ENCODE measurements at regions not wholly inside any gene's neighbourhood (a gene's known extent, or its start where the extent isn't known, plus 50 kb on each side); places are given as distances from the start of the nearest gene placed in this dataset.
"Not testable (repeated sequence)": the region's sequence is repeated elsewhere in the genome, so short reads cannot be mapped to it uniquely, and the experiment has no call there.

- TF ChIP-seq CTCF (IDR thresholded peaks at IDR 0.05; ENCODE audit: borderline replicate concordance, extremely low read depth, insufficient read depth) = no peak
- H3K9ac ChIP-seq (ENCODE audit: low read length in 3 of 3) = no peak overlapping the region
- no peaks in the 10 kb centered on the region for H3K27me3 ChIP-seq (ENCODE audit: control insufficient read depth, insufficient read depth, low read length)
- intact Hi-C loops (cut with DNase I) = no loop called here
- DNase-seq (no peak), FAIRE-seq (no peak)
- peaks cover 0 to 19% (median 0%) of the 10 kb centered on the region in 3 donors for H3K9me3 ChIP-seq (ENCODE audit: control insufficient read depth in 2 of 3, insufficient read depth in 1 of 3, low read length in 3 of 3)
- no peak overlapping the region for H3K4me3 ChIP-seq (ENCODE audit: low read length in 3 of 3)
- no peaks in the 10 kb centered on the region for H3K4me1 ChIP-seq (ENCODE audit: control insufficient read depth in 2 of 3, insufficient read depth in 2 of 3, low read depth in 1 of 3, low read length in 3 of 3)
- no peaks in the 10 kb centered on the region for H3K36me3 ChIP-seq (ENCODE audit: control insufficient read depth in 2 of 3, insufficient read depth in 3 of 3, low read length in 3 of 3)
- H3K27ac ChIP-seq (ENCODE audit: low read depth in 2 of 2, low read length in 2 of 2) = no peak overlapping the region
Observed at GRCh38 chr5:152051499-152052454, 127.1 kb upstream of the GLRA1 start.

- H3K9ac ChIP-seq (ENCODE audit: low read length in 3 of 3) = no peak overlapping the region
- no peak for TF ChIP-seq CTCF (IDR thresholded peaks at IDR 0.05; ENCODE audit: borderline replicate concordance, extremely low read depth, insufficient read depth)
- H3K36me3 ChIP-seq (ENCODE audit: control insufficient read depth in 2 of 3, insufficient read depth in 3 of 3, low read length in 3 of 3) = no peaks in the 10 kb centered on the region
- H3K27ac ChIP-seq (ENCODE audit: low read depth in 2 of 2, low read length in 2 of 2) = no peak overlapping the region
- H3K9me3 ChIP-seq (ENCODE audit: control insufficient read depth in 2 of 3, insufficient read depth in 1 of 3, low read length in 3 of 3) = peaks cover 0 to 15% (median 0%) of the 10 kb centered on the region in 3 donors
- no peak overlapping the region for H3K4me3 ChIP-seq (ENCODE audit: low read length in 3 of 3)
- intact Hi-C loops (cut with DNase I) = no loop called here
- FAIRE-seq (no peak), DNase-seq (no peak)
- no peaks in the 10 kb centered on the region for H3K27me3 ChIP-seq (ENCODE audit: control insufficient read depth, insufficient read depth, low read length)
- no peaks in the 10 kb centered on the region for H3K4me1 ChIP-seq (ENCODE audit: control insufficient read depth in 2 of 3, insufficient read depth in 2 of 3, low read depth in 1 of 3, low read length in 3 of 3)
Observed at GRCh38 chr5:152046361-152046760, 121.7 kb upstream of the GLRA1 start.

- H3K27me3 ChIP-seq (ENCODE audit: control insufficient read depth, insufficient read depth, low read length); H3K36me3 ChIP-seq (ENCODE audit: control insufficient read depth in 2 of 3, insufficient read depth in 3 of 3, low read length in 3 of 3); H3K9me3 ChIP-seq (ENCODE audit: control insufficient read depth in 2 of 3, insufficient read depth in 1 of 3, low read length in 3 of 3); H3K9ac ChIP-seq (ENCODE audit: low read length in 3 of 3); intact Hi-C loops (cut with DNase I); H3K27ac ChIP-seq (ENCODE audit: low read depth in 2 of 2, low read length in 2 of 2); FAIRE-seq; H3K4me3 ChIP-seq (ENCODE audit: low read length in 3 of 3); H3K4me1 ChIP-seq (ENCODE audit: control insufficient read depth in 2 of 3, insufficient read depth in 2 of 3, low read depth in 1 of 3, low read length in 3 of 3); DNase-seq: not testable (repeated sequence)
Observed at GRCh38 chr5:152038856-152039255, 114.2 kb upstream of the GLRA1 start.

- H3K27me3 ChIP-seq (ENCODE audit: control insufficient read depth, insufficient read depth, low read length); FAIRE-seq; intact Hi-C loops (cut with DNase I); DNase-seq; H3K4me1 ChIP-seq (ENCODE audit: control insufficient read depth in 2 of 3, insufficient read depth in 2 of 3, low read depth in 1 of 3, low read length in 3 of 3); H3K9ac ChIP-seq (ENCODE audit: low read length in 3 of 3); H3K9me3 ChIP-seq (ENCODE audit: control insufficient read depth in 2 of 3, insufficient read depth in 1 of 3, low read length in 3 of 3); H3K4me3 ChIP-seq (ENCODE audit: low read length in 3 of 3); H3K36me3 ChIP-seq (ENCODE audit: control insufficient read depth in 2 of 3, insufficient read depth in 3 of 3, low read length in 3 of 3); H3K27ac ChIP-seq (ENCODE audit: low read depth in 2 of 2, low read length in 2 of 2): not testable (repeated sequence)
Observed at GRCh38 chr5:152026328-152027024, 101.8 kb upstream of the GLRA1 start.
